Fibroblast of skin of left biceps (primary cell): ENCODE measurements at regions not wholly inside any gene's neighbourhood (a gene's known extent, or its start where the extent isn't known, plus 50 kb on each side); places are given as distances from the start of the nearest gene placed in this dataset.
"Not testable (repeated sequence)": the region's sequence is repeated elsewhere in the genome, so short reads cannot be mapped to it uniquely, and the experiment has no call there.

Experiments
- DNase-seq, 2 experiments: peaks; one replicate each; pipeline ENCODE4 v3.0.0-alpha.2; 2013; ENCODE audit warnings: low read depth in 2 of 2

DNA sequence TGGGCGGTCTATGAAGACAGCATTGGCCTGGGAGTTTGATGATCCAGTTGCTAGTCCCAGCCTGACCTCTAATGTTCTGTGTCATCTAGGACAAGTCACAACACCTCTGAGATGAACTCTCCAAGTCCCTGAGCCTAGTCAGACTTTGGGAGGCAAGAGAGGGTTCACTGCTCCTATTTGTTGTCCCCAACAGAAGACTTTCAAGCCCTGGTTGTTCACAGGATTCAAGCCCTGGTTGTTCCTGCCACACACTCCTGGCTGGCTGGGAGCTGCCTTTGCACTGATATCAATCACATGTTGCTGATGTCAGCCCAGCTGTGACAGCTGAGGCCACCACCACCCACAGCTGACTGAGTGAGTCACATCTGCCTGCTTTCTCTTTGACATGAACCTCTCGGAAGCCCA, 253.2 kb upstream of the RASGEF1B start:
- DNase-seq = no peak

DNA sequence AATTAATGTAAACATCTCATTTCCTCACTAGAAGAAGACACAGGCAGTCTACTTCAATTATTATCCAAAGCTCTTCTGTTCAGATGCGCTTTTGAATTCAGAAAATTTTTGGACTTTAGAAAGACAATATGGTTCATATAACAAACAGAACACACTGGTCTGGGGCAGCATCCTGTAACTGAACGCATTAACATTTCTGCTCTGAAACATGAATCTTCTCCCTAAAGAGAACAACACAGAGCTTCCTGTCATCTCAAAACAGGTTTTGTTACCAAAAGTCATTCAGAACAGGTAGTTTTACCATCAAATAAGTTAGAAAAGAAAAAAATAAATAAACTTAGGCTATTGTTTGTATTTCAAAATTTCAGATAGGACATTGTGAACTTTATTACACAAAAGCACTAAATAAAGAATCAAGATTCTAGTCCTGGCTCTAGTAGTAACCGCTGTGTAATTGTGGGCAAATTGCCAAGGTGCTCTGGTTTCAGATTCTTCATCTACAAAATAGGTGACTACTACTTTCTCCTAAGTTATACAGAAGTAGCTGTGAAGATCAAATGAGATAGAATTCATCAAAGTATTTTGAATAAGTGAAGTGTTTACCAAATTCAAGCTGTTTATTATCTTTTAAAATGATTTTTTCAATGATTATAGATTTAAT, 252.3 kb upstream of the RASGEF1B start:
- DNase-seq = no peak

GRCh38 chr4:81723019-81723884, 251.5 kb upstream of the RASGEF1B start:
- DNase-seq = no peak

- no peak for DNase-seq
Observed at GRCh38 chr4:81722290-81722851, 250.7 kb upstream of the RASGEF1B start.

- DNase-seq = no peak
Observed at GRCh38 chr4:81715757-81716156, 244.1 kb upstream of the RASGEF1B start.

DNA sequence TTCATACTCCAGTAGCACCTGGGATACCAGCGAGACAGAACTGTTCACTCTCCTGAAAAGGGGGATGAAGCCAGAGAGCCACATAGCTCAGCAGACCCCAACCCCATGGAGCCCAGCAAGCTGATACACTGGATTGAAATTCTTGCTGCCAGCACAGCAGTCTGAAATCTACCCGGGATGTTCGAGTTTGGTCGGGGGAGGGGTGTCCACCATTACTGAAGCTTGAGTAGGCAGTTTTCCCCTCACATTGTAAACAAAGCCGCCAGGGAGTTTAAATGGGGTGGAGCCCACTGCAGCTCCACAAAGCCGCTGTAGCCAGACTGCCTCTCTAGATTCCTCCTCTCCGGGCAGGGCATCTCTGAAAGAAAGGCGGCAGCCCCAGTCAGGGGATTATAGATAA, 243.7 kb upstream of the RASGEF1B start:
- DNase-seq = not testable (repeated sequence)

- DNase-seq = no peak
Observed at GRCh38 chr4:81714291-81714690, 242.6 kb upstream of the RASGEF1B start.

DNA sequence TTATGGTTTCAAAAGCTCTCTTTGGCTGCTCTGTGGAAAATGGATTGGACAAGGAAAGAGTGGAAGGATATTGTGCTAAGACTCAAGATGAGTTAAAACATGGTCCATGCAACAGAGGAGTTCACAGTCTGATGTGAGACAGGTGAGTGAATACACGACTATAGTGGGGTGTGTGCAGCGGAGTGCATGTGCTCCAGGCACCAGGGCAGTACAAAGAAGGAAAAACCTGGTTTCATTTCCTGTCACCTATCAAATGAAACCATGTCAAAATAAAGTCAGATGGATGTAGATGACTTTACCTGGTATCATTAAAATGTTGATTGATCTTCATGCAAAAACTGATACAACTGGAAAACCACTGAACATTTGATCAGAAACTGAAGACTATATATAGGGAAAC, 241.0 kb upstream of the RASGEF1B start:
- DNase-seq = no peak

- no peak for DNase-seq
Observed at GRCh38 chr4:81704461-81704860, 232.8 kb upstream of the RASGEF1B start.

DNA sequence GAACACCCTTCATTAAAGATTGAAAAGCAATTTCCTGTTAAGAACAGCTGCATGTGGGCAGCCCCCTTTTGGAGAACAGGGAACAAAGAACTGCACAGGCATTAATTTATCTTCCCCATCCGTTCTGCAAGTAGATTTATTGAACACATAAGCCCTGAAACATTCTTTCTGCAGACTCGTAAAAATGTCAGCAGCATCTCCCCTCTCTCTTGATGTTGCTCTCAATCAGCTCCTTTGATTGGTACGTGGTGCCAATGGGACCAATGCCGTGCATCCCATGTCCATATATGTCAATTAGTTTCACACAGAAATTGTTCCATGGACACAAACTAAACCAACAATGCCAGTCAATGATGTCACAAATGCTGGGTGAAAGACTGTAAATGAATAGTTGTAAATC, 228.5 kb upstream of the RASGEF1B start:
- no peak for DNase-seq

DNA sequence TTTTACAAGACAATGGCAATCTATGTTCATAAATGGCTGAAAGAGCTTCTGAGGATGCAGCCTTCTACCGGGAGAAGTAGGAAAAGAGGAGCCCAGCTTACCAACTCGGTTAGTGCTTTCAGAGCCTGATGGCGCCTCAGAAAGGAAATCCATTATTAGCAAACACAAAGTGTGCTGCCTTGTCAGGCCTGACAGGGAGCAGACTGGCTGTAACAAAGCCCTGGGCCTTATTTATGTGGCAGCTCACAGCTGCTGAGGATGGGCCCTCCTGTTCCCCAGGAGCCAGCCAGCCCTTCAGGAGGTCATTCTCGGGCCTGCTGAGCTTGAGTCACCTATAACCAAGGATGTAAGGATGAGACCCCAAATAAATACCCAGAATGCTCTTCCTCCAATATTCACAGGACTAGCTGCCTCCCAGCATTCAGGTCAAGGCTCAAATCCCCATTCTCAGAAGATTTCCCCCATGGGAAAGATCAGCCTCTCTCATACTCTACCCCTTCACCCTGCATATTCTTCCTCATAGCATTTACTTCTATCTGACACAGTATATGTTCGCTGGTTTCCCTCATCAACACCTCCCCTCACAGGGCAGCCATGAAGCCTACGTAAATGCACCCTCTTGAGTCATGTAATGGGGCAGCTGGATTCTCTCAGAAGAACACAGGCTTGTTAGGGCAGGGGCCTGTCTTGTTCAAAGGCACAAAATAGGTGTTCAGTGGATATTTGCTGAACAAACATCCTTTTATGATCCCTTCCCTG, 227.0 kb upstream of the RASGEF1B start:
- no peak for DNase-seq

- no peak for DNase-seq
Observed at GRCh38 chr4:81694176-81694913, 222.6 kb upstream of the RASGEF1B start.

- no peak for DNase-seq
Observed at GRCh38 chr4:81690871-81691270, 219.2 kb upstream of the RASGEF1B start.

DNA sequence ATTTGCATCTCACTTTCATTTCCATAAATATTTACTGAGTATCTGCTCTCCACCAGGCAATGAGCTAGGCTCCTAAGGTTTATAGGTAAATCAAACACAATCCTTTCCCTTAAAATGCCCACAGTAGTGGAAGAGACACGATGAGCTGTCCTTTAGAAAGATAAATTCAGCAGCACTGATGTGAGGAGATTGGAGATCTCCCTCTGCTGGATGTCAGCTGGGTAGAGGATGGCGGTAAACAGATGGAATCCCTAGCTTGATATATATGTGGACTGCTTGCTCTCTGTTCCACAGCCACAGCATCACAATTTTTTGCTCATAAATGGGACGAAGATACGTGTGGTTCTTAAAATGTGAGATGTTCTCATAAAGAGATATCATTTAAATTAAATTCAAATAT, 216.4 kb upstream of the RASGEF1B start:
- DNase-seq = no peak

- no peak for DNase-seq
Observed at GRCh38 chr4:81687471-81687870, 215.8 kb upstream of the RASGEF1B start.

DNA sequence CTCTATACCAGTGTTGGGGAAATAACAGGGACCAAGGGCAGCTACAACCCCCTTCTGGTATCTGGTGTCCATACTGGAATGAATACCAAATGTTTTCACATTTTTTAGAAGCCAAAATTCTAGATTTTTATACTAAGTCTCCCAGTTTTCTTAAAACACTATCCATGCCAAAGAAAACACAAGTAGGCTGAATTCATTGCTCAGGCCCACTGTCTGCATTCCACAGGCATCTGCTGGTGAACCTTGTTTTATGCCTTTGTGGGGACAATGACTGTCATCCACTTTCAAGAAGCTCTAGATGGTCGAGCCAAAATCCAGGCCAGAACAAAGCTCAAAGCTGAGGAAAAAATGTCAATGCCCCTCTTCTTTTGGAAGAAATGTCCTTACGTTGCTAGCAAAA, 213.4 kb upstream of the RASGEF1B start:
- no peak for DNase-seq

- no peak for DNase-seq
Observed at GRCh38 chr4:81684352-81684751, 212.6 kb upstream of the RASGEF1B start.

- DNase-seq = no peak
Observed at GRCh38 chr4:81682492-81682891, 210.8 kb upstream of the RASGEF1B start.

DNA sequence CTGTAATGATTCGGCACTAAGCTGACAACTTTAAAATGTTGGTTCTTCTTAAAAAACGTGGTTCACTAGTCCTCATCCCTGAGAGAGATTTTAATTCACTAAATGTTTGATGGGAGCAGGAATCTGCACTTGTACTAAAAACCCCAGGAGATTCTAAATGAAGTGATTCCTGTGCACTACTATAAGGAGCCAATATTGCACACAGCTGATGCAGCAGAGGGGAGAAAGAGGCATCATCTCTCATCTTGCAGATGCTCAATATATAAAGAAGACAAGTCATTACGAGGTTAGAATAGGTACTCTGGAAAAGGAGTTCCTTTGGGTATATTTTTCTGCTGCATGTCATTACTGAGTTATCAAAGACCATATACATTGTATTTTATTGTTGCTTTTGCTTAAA, 207.6 kb upstream of the RASGEF1B start:
- no peak for DNase-seq

DNA sequence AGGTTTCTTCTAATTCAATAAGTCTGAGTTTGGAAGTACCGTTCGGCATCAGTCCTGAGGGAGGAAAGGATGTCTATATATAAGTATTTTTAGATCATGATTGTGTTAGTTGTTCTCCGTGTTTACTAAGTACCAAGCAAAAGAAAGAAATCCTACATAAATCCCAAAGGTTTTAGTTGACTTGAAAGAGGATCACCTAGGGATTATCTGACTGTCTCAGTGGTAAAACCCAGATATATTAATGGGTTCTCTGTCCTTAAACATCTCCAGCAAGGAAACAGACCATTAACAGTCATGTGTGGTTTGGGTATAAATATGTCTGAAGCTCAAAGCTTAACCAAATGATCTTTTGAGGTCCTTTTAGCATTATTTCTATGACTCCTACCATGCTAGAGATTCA, 207.1 kb upstream of the RASGEF1B start:
- no peak for DNase-seq

- no peak for DNase-seq
Observed at GRCh38 chr4:81676537-81676936, 204.8 kb upstream of the RASGEF1B start.
